ENCODE measurements at regions not wholly inside any gene's neighbourhood (a gene's known extent, or its start where the extent isn't known, plus 50 kb on each side); places are given as distances from the start of the nearest gene placed in this dataset.

DNA sequence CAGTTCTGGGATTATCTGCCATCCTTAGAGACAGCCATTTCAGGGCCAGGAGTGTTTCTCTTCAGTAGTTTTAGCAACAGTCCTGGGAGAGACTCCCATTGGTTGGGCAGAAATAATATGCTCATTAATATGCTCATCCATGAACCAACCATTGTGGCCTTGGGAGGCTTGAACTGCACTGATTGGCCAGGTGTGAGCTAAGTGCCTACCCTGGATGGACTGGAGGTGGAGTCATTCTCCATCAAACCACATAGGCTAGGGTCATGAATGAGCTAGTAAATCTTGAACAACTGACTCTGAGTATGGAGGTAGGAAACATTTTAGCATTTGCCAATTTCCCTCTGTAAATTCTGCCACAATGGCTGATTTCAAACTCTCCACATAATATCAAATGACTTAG is 70.2 kb upstream of the ZFP64 start:
- TF ChIP-seq, protein P1, sequence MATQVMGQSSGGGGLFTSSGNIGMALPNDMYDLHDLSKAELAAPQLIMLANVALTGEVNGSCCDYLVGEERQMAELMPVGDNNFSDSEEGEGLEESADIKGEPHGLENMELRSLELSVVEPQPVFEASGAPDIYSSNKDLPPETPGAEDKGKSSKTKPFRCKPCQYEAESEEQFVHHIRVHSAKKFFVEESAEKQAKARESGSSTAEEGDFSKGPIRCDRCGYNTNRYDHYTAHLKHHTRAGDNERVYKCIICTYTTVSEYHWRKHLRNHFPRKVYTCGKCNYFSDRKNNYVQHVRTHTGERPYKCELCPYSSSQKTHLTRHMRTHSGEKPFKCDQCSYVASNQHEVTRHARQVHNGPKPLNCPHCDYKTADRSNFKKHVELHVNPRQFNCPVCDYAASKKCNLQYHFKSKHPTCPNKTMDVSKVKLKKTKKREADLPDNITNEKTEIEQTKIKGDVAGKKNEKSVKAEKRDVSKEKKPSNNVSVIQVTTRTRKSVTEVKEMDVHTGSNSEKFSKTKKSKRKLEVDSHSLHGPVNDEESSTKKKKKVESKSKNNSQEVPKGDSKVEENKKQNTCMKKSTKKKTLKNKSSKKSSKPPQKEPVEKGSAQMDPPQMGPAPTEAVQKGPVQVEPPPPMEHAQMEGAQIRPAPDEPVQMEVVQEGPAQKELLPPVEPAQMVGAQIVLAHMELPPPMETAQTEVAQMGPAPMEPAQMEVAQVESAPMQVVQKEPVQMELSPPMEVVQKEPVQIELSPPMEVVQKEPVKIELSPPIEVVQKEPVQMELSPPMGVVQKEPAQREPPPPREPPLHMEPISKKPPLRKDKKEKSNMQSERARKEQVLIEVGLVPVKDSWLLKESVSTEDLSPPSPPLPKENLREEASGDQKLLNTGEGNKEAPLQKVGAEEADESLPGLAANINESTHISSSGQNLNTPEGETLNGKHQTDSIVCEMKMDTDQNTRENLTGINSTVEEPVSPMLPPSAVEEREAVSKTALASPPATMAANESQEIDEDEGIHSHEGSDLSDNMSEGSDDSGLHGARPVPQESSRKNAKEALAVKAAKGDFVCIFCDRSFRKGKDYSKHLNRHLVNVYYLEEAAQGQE (IDR thresholded peaks at IDR 0.05), result no peak
- TF ChIP-seq EGR1 (IDR thresholded peaks at IDR 0.05; ENCODE audit: low read depth in 2 of 2), result no peak
- TF ChIP-seq, protein P2, sequence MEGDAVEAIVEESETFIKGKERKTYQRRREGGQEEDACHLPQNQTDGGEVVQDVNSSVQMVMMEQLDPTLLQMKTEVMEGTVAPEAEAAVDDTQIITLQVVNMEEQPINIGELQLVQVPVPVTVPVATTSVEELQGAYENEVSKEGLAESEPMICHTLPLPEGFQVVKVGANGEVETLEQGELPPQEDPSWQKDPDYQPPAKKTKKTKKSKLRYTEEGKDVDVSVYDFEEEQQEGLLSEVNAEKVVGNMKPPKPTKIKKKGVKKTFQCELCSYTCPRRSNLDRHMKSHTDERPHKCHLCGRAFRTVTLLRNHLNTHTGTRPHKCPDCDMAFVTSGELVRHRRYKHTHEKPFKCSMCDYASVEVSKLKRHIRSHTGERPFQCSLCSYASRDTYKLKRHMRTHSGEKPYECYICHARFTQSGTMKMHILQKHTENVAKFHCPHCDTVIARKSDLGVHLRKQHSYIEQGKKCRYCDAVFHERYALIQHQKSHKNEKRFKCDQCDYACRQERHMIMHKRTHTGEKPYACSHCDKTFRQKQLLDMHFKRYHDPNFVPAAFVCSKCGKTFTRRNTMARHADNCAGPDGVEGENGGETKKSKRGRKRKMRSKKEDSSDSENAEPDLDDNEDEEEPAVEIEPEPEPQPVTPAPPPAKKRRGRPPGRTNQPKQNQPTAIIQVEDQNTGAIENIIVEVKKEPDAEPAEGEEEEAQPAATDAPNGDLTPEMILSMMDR (IDR thresholded peaks at IDR 0.05; ENCODE audit: low read depth, low read length, missing input control), result no peak
- TF ChIP-seq NR2F2 (IDR thresholded peaks at IDR 0.05), result no peak
- no peak for TF ChIP-seq FOXA1 (IDR thresholded peaks at IDR 0.05)
- no peak for TF ChIP-seq FOXA2 (IDR thresholded peaks at IDR 0.05)
- TF ChIP-seq, protein P3, sequence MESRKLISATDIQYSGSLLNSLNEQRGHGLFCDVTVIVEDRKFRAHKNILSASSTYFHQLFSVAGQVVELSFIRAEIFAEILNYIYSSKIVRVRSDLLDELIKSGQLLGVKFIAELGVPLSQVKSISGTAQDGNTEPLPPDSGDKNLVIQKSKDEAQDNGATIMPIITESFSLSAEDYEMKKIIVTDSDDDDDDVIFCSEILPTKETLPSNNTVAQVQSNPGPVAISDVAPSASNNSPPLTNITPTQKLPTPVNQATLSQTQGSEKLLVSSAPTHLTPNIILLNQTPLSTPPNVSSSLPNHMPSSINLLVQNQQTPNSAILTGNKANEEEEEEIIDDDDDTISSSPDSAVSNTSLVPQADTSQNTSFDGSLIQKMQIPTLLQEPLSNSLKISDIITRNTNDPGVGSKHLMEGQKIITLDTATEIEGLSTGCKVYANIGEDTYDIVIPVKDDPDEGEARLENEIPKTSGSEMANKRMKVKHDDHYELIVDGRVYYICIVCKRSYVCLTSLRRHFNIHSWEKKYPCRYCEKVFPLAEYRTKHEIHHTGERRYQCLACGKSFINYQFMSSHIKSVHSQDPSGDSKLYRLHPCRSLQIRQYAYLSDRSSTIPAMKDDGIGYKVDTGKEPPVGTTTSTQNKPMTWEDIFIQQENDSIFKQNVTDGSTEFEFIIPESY (IDR thresholded peaks at IDR 0.05), result no peak
- no peak for TF ChIP-seq TAF1 (conservative IDR thresholded peaks at IDR 0.05)
- TF ChIP-seq, protein P4, sequence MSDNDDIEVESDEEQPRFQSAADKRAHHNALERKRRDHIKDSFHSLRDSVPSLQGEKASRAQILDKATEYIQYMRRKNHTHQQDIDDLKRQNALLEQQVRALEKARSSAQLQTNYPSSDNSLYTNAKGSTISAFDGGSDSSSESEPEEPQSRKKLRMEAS (IDR thresholded peaks at IDR 0.05), result no peak
- no peak for TF ChIP-seq HNF4G (IDR thresholded peaks at IDR 0.05)
- no peak for TF ChIP-seq HNF4A (conservative IDR thresholded peaks at IDR 0.05)
- TF ChIP-seq, protein P5, sequence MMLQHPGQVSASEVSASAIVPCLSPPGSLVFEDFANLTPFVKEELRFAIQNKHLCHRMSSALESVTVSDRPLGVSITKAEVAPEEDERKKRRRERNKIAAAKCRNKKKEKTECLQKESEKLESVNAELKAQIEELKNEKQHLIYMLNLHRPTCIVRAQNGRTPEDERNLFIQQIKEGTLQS (IDR thresholded peaks at IDR 0.05), result no peak
- no peak for TF ChIP-seq RXRA (IDR thresholded peaks at IDR 0.05)
- no peak for TF ChIP-seq SP1 (IDR thresholded peaks at IDR 0.05)

DNA sequence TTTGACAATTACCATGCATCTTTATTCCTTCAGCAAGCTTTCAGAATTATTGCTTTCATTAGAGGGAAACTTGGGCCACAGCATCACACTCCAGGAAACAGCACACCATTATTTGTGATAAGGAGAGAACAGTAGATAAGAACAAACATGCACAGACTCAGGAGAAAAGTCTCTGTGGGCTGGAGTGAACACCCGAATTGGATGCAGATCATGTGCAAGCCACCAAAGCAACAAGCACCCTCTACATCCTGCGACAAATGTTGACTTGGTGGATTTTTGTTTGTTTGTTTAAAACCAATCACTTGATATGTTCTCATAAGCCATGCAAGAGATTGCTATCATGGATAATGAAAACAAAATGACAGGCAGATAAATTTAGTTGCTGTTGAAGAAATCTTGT is 67.7 kb upstream of the ZFP64 start:
- H3K9me3 ChIP-seq (ENCODE audit: control insufficient read depth in 4 of 4, low read length in 3 of 4), result peaks cover 0 to 2% (median 0%) of the 10 kb centered on the region in 4 donors
- no peaks in the 10 kb centered on the region for H3K4me1 ChIP-seq (ENCODE audit: control insufficient read depth in 4 of 4, insufficient read depth in 4 of 4, low read length in 3 of 4)
- no peaks in the 10 kb centered on the region for H3K36me3 ChIP-seq (ENCODE audit: control insufficient read depth in 4 of 4, insufficient read depth in 3 of 4, low read depth in 1 of 4, low read length in 3 of 4)
- DNase-seq (ENCODE audit: low spot score), result no peak
- TF ChIP-seq HNF4A (conservative IDR thresholded peaks at IDR 0.05) (no peak), EGR1 (IDR thresholded peaks at IDR 0.05; ENCODE audit: low read depth in 2 of 2) (no peak)
- TF ChIP-seq, protein P3 (IDR thresholded peaks at IDR 0.05), result no peak
- 67% methylated on average over 2 of the region's 2 CpGs for WGBS
- no peak overlapping the region for H3K4me3 ChIP-seq (ENCODE audit: low read depth in 1 of 3, low read length in 3 of 3)
- no peak overlapping the region for H3K9ac ChIP-seq (ENCODE audit: low read depth in 1 of 2, low read length in 2 of 2)
- H3K27ac ChIP-seq (ENCODE audit: low read depth in 1 of 2, low read length in 2 of 2), result no peak overlapping the region
- H3K27me3 ChIP-seq (ENCODE audit: control insufficient read depth in 4 of 4, insufficient read depth in 4 of 4, low read length in 3 of 4), result peaks cover 0 to 5% (median 0%) of the 10 kb centered on the region in 4 donors

More for the DNA sequence above, 70.2 kb upstream of the ZFP64 start:
- Histone ChIP-seq H3K27me3 (ENCODE audit: control insufficient read depth in 4 of 4, insufficient read depth in 4 of 4, low read length in 3 of 4) (peaks cover 0 to 5% (median 0%) of the 10 kb centered on the region in 4 donors), H3K36me3 (ENCODE audit: control insufficient read depth in 4 of 4, insufficient read depth in 3 of 4, low read depth in 1 of 4, low read length in 3 of 4) (no peaks in the 10 kb centered on the region), H3K27ac (ENCODE audit: low read depth in 1 of 2, low read length in 2 of 2) (no peak overlapping the region), H3K9ac (ENCODE audit: low read depth in 1 of 2, low read length in 2 of 2) (no peak overlapping the region), H3K4me1 (ENCODE audit: control insufficient read depth in 4 of 4, insufficient read depth in 4 of 4, low read length in 3 of 4) (no peaks in the 10 kb centered on the region), H3K4me3 (ENCODE audit: low read depth in 1 of 3, low read length in 3 of 3) (no peak overlapping the region), H3K9me3 (ENCODE audit: control insufficient read depth in 4 of 4, low read length in 3 of 4) (peaks cover 0 to 2% (median 0%) of the 10 kb centered on the region in 4 donors)
- DNase-seq (ENCODE audit: low spot score), result no peak
